HG03064 (cell line): ENCODE measurements at regions not wholly inside any gene's neighbourhood (a gene's known extent, or its start where the extent isn't known, plus 50 kb on each side); places are given as distances from the start of the nearest gene placed in this dataset.
"Not testable (repeated sequence)": the region's sequence is repeated elsewhere in the genome, so short reads cannot be mapped to it uniquely, and the experiment has no call there.

Experiments
- ATAC-seq: cut with Tn5 transposase; IDR thresholded peaks from one replicate; pipeline ENCODE4 v1.9.1; 2021; ENCODE audit warnings: low read depth; ENCODE audit not compliant: unreplicated experiment

GRCh38 chr12:115305275-115305674, 621.3 kb upstream of the TBX3 start:
- no peak for ATAC-seq

- no peak for ATAC-seq
Observed at GRCh38 chr12:115303723-115304309, 619.8 kb upstream of the TBX3 start.

GRCh38 chr12:115297445-115297844, 613.5 kb upstream of the TBX3 start:
- no peak for ATAC-seq

GRCh38 chr12:115296613-115297198, 612.7 kb upstream of the TBX3 start:
- no peak for ATAC-seq

- no peak for ATAC-seq
Observed at GRCh38 chr12:115295886-115296285, 611.9 kb upstream of the TBX3 start.

GRCh38 chr12:115294453-115295133, 610.6 kb upstream of the TBX3 start:
- no peak for ATAC-seq

GRCh38 chr12:115285429-115285828, 601.5 kb upstream of the TBX3 start:
- ATAC-seq = not testable (repeated sequence)

GRCh38 chr12:115273456-115273855, 589.5 kb upstream of the TBX3 start:
- no peak for ATAC-seq

GRCh38 chr12:115268451-115268850, 584.5 kb upstream of the TBX3 start:
- no peak for ATAC-seq

GRCh38 chr12:115267891-115268290, 583.9 kb upstream of the TBX3 start:
- ATAC-seq = no peak

- no peak for ATAC-seq
Observed at GRCh38 chr12:115267464-115267863, 583.5 kb upstream of the TBX3 start.

- ATAC-seq = no peak
Observed at GRCh38 chr12:115264605-115265004, 580.6 kb upstream of the TBX3 start.

GRCh38 chr12:115261691-115262398, 577.9 kb upstream of the TBX3 start:
- no peak for ATAC-seq

GRCh38 chr12:115260762-115261675, 577.0 kb upstream of the TBX3 start:
- no peak for ATAC-seq

- ATAC-seq = no peak
Observed at GRCh38 chr12:115259968-115260747, 576.2 kb upstream of the TBX3 start.

- no peak for ATAC-seq
Observed at GRCh38 chr12:115257791-115258190, 573.8 kb upstream of the TBX3 start.

GRCh38 chr12:115255962-115256361, 572.0 kb upstream of the TBX3 start:
- no peak for ATAC-seq

- ATAC-seq = no peak
Observed at GRCh38 chr12:115255257-115255656, 571.3 kb upstream of the TBX3 start.

- ATAC-seq = no peak
Observed at GRCh38 chr12:115253049-115253448, 569.1 kb upstream of the TBX3 start.

- ATAC-seq = no peak
Observed at GRCh38 chr12:115251727-115252126, 567.8 kb upstream of the TBX3 start.
